ENCODE measurements at regions not wholly inside any gene's neighbourhood (a gene's known extent, or its start where the extent isn't known, plus 50 kb on each side); places are given as distances from the start of the nearest gene placed in this dataset.

DNA sequence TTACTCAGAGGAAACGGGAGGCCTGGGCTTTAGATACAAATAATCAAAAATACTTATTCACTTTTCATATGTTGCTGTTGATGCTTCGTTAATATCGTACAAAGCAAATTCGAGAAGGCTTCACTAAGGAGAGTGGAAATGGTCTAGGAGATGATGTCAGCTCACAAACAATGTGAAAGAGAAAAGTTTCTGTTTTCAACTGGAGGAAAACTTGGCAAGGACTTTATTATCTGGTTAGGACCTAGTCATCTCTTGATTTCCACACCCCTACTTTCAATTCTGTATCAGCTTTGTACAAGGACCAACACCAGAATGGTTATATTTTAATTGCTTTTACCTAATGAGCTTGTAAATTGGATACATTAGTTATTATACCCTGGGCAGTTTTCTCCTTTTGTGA, 88.0 kb downstream of the SLC10A2 start:
- CTCF ChIA-PET = interaction anchor here (0.7 kb wide), 1 partner anchor 810 kb away, joined by 8 read pairs; no protein-coding TSS in a partner anchor
- BruUV-seq (replicated peaks) = no TSS peak
- Mint-ChIP-seq H3K9me3 (ENCODE audit: low read depth, unreplicated experiment) (no peaks in the 10 kb centered on the region), H3K36me3 (ENCODE audit: insufficient read depth, unreplicated experiment) (no peaks in the 10 kb centered on the region), H3K4me1 (ENCODE audit: low read depth, unreplicated experiment) (no peaks in the 10 kb centered on the region), H3K4me3 (ENCODE audit: low read depth, unreplicated experiment) (no peak overlapping the region), H3K27me3 (ENCODE audit: unreplicated experiment) (no peaks in the 10 kb centered on the region), H3K27ac (ENCODE audit: unreplicated experiment) (no peak overlapping the region)
- no peak for TF ChIP-seq CTCF (IDR thresholded peaks at IDR 0.05; ENCODE audit: unreplicated experiment)
- intact Hi-C loops (cut with micrococcal nuclease; ENCODE audit: unreplicated experiment) = no loop called here
- DNase-seq = no peak

- BruUV-seq (replicated peaks) = no TSS peak
- intact Hi-C loops (cut with micrococcal nuclease; ENCODE audit: unreplicated experiment) = no loop called here
- CTCF ChIA-PET = no interaction called here
- no peak overlapping the region for H3K4me3 Mint-ChIP-seq (ENCODE audit: low read depth, unreplicated experiment)
- H3K4me1 Mint-ChIP-seq (ENCODE audit: low read depth, unreplicated experiment) = no peaks in the 10 kb centered on the region
- TF ChIP-seq CTCF (IDR thresholded peaks at IDR 0.05; ENCODE audit: unreplicated experiment) = no peak
- no peaks in the 10 kb centered on the region for H3K9me3 Mint-ChIP-seq (ENCODE audit: low read depth, unreplicated experiment)
- H3K27ac Mint-ChIP-seq (ENCODE audit: unreplicated experiment) = no peak overlapping the region
- no peaks in the 10 kb centered on the region for H3K36me3 Mint-ChIP-seq (ENCODE audit: insufficient read depth, unreplicated experiment)
- DNase-seq = no peak
- no peaks in the 10 kb centered on the region for H3K27me3 Mint-ChIP-seq (ENCODE audit: unreplicated experiment)
Measured at GRCh38 chr13:102977471-102977870, 88.7 kb downstream of the SLC10A2 start.

GRCh38 chr13:102974317-102975087, 91.7 kb downstream of the SLC10A2 start:
- H3K36me3 Mint-ChIP-seq (ENCODE audit: insufficient read depth, unreplicated experiment) = no peaks in the 10 kb centered on the region
- no TSS peak for BruUV-seq (replicated peaks)

DNA sequence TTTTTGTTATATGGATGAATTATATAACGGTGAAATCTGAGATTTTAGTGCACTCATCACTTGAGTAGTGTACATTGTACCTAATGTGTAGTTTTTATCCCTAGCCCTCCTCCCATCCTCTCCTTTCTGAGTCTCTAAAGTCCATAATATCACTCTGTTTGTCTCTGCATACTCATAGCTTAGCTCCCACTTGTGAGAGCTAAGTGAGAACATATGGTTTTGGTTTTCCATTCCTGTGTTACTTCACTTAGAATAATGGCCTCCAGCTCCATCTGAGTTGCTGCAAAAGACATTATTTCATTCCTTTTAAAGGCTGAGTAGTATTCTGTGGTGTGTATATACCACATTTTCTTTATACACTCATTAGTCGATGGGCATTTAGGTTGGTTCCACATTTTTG, 94.0 kb downstream of the SLC10A2 start:
- intact Hi-C loops (cut with micrococcal nuclease; ENCODE audit: unreplicated experiment) = no loop called here
- Mint-ChIP-seq H3K9me3 (ENCODE audit: low read depth, unreplicated experiment) (no peaks in the 10 kb centered on the region), H3K4me1 (ENCODE audit: low read depth, unreplicated experiment) (no peaks in the 10 kb centered on the region), H3K36me3 (ENCODE audit: insufficient read depth, unreplicated experiment) (no peaks in the 10 kb centered on the region), H3K27me3 (ENCODE audit: unreplicated experiment) (no peaks in the 10 kb centered on the region), H3K4me3 (ENCODE audit: low read depth, unreplicated experiment) (no peak overlapping the region), H3K27ac (ENCODE audit: unreplicated experiment) (no peak overlapping the region)
- no peak for TF ChIP-seq CTCF (IDR thresholded peaks at IDR 0.05; ENCODE audit: unreplicated experiment)
- no peak for DNase-seq
- no TSS peak for BruUV-seq (replicated peaks)
- CTCF ChIA-PET = no interaction called here

More at GRCh38 chr13:102974317-102975087, 91.7 kb downstream of the SLC10A2 start:
- Mint-ChIP-seq H3K9me3 (ENCODE audit: low read depth, unreplicated experiment) (no peaks in the 10 kb centered on the region), H3K4me3 (ENCODE audit: low read depth, unreplicated experiment) (no peak overlapping the region), H3K27ac (ENCODE audit: unreplicated experiment) (no peak overlapping the region), H3K4me1 (ENCODE audit: low read depth, unreplicated experiment) (no peaks in the 10 kb centered on the region), H3K27me3 (ENCODE audit: unreplicated experiment) (no peaks in the 10 kb centered on the region)
- intact Hi-C loops (cut with micrococcal nuclease; ENCODE audit: unreplicated experiment) = no loop called here
- no peak for DNase-seq
- CTCF ChIA-PET = no interaction called here
- TF ChIP-seq CTCF (IDR thresholded peaks at IDR 0.05; ENCODE audit: unreplicated experiment) = no peak

Measured in Calu3 (cell line).